GM18499 (cell line): ENCODE measurements at regions not wholly inside any gene's neighbourhood (a gene's known extent, or its start where the extent isn't known, plus 50 kb on each side); places are given as distances from the start of the nearest gene placed in this dataset.
A peak's percentile ranks its signal among the peaks of the same experiment; 100 is the strongest.
"Not testable (repeated sequence)": the region's sequence is repeated elsewhere in the genome, so short reads cannot be mapped to it uniquely, and the experiment has no call there.

ENCODE experiments used
- ATAC-seq: cut with Tn5 transposase; IDR thresholded peaks from one replicate; pipeline ENCODE4 v1.9.1; 2021; ENCODE audit warnings: moderate number of reproducible peaks; ENCODE audit not compliant: insufficient read depth, unreplicated experiment

GRCh38 chr5:145056800-145057199 lies 778.3 kb downstream of the PRELID2 start:
- ATAC-seq, result peak; percentile 99

- no peak for ATAC-seq
Observed at GRCh38 chr5:145050181-145050580, 785.0 kb downstream of the PRELID2 start.

- no peak for ATAC-seq
Observed at GRCh38 chr5:145044970-145045369, 790.2 kb downstream of the PRELID2 start.

- no peak for ATAC-seq
Observed at GRCh38 chr5:145028626-145029025, 806.5 kb downstream of the PRELID2 start.

GRCh38 chr5:145027286-145027685 lies 807.9 kb downstream of the PRELID2 start:
- no peak for ATAC-seq

GRCh38 chr5:145025775-145026174 lies 809.4 kb downstream of the PRELID2 start:
- no peak for ATAC-seq

GRCh38 chr5:145015146-145015545 lies 820.0 kb downstream of the PRELID2 start:
- ATAC-seq, result no peak

DNA sequence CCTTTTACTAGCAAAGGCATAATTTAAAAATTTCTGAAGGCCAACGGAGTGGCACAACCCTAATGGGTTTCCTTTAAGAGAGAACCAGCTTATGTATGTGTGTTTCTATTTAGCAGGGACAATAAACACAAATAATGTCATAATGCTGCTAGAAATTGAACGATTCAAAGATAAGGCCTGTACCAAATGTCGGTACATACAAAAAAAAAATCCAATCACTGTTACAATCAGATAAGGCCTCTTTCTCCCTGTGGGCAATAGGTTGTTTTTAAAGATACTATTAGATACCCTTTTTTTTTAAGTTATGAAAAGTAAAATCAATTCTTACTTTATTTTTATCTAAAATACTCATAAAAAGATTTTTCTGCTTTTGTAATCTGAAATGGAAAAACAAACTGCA lies 821.0 kb downstream of the PRELID2 start:
- ATAC-seq, result no peak

GRCh38 chr5:145010834-145011233 lies 824.3 kb downstream of the PRELID2 start:
- ATAC-seq, result no peak

DNA sequence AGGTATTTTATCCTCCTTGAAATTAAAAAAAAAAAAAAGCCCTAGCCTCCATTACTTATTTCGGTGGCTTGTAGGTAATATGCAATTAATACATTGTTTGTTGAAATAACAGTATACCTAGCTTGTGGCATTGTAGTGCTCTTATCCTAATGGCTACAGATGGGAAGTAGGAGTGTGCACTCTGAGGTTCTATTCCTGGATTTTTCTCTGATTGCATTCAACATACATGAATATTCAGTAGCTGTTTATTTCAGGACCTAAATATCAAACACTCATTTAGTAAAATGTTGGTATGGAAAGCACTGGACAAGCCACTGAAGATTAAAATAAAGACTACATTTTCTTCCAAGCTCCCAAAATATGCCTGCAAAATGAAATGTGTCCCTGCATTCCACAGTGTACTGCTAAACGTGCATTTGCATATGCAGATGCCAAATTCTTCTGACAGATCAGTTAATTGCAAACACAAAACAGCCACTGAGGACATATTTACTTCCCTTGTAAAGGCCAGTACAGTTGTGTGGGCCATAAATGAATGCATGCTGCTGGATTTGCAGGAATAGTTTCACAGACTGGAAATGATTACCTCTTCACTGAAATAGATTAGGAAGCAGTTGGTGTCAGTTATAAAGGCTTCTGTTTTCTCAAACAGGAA lies 826.1 kb downstream of the PRELID2 start:
- ATAC-seq, result no peak

DNA sequence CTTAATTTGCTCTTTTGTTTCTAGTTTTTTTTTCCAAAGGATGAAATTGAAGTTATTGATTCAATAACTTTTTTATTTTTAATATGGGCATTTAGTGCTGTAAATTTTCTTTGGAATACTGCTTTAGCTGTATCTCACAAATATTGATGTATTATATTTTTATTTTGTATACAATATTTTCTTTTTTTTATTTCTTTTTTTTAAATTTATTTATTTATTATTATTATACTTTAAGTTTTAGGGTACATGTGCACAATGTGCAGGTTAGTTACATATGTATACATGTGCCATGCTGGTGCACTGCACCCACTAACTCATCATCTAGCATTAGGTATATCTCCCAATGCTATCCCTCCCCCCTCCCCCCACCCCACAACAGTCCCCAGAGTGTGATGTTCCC lies 823.7 kb downstream of the KCTD16 start:
- ATAC-seq, result not testable (repeated sequence)

- no peak for ATAC-seq
Observed at GRCh38 chr5:144983101-144983500, 812.4 kb downstream of the KCTD16 start.

GRCh38 chr5:144979516-144980264 lies 809.0 kb downstream of the KCTD16 start:
- ATAC-seq, result no peak

- ATAC-seq, result no peak
Observed at GRCh38 chr5:144972317-144972716, 801.6 kb downstream of the KCTD16 start.

- no peak for ATAC-seq
Observed at GRCh38 chr5:144971108-144971850, 800.6 kb downstream of the KCTD16 start.

DNA sequence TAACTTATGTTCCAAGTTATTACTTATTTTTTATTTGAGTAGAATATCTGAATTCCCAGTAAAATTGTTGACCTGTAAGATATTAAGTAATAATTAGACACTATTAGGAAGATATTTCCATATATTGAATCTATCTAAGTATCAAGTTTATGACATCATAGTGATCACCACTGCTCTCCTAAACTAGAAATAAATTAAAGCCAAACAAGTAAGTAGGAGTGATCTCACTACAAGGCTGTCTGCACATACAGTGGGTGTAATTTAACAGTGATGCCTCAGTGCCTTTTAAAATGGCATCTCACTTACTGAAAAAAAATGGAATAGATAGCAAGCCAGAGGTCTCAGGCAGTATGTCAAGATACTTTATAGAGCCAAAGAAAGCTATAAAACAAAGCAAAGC lies 789.6 kb downstream of the KCTD16 start:
- ATAC-seq, result no peak

DNA sequence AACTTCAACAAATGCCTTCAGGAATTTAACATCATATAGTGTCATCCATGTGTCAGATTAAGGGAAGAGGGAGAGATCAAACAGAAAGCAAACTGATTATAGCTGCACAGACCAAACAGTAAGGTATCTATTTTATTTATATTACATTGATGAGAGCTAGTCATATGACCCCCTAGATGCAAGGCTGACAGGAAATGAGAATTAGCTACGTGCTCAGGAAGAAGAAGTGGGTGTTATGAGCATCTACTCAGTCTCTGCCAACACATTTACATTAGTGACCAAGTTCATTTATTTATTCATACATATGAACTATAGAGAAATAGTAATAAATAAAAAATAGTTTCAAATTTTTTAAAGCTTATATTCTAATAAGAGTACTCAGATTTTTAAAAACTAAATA lies 787.3 kb downstream of the KCTD16 start:
- ATAC-seq, result no peak

DNA sequence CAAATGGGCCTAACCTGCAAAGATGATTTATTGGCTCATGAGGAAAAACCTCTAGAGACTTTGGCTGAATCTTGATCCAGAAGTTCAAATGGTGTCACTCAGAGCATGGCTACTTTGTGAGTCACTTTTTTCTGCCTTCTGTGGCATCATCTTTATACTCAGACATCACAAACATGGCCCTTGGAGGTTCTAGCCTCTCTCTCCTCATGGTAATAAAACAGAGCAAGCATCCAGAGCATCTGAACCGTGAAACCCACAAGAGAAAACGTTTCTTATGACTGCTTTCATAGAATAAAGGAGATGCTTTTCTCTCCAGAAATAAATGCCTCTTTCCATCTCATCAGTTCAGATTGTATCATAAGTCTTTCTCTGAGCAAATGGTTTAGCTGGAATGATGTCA lies 780.3 kb downstream of the KCTD16 start:
- no peak for ATAC-seq

GRCh38 chr5:144947023-144947422 lies 776.4 kb downstream of the KCTD16 start:
- ATAC-seq, result no peak

DNA sequence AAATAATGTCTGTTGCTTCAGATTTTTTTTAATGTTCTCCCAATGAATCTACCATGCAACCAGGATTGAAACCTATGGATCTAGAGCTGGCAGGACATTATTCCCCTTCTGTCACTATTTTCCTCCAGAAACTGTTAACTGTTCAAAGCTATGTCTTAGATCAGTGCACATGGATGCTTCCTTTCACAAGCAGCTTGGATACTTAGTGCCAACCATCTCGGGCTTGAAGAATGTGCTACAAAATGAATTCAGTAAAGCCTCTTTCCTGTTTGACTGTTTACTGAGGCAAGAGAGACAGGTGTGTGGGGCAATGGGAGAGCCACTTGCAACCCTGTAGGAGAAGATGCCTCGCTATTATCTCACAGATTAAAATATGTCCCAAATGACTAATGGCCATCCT lies 774.8 kb downstream of the KCTD16 start:
- no peak for ATAC-seq

DNA sequence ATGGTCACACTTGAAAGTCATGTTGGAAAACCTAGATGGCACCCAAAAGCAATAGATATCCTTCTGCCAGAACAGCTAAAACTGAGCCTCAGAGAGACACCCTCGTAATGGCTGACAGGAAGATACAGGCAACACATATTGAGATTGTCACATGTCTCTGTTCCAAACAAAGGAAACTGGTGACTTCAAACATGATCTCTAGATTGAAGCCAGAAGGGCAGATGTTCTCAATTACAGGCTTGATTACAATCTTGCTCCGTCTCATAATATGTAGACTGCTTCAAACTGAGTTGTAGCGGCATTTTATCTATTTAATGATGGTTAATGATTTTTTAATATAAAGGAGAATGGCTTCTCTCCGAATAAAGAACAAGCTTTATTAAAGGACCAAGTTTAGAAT lies 774.3 kb downstream of the KCTD16 start:
- ATAC-seq, result no peak
